ENCODE measurements at regions not wholly inside any gene's neighbourhood (a gene's known extent, or its start where the extent isn't known, plus 50 kb on each side); places are given as distances from the start of the nearest gene placed in this dataset.

GRCh38 chr1:60184521-60184920 is 111.0 kb upstream of the C1orf87 start:
- Histone ChIP-seq H3K27ac (ENCODE audit: low read depth in 1 of 2, low read length in 2 of 2) (no peak overlapping the region), H3K36me3 (ENCODE audit: insufficient read depth, low read length) (no peaks in the 10 kb centered on the region), H3K9me3 (ENCODE audit: control insufficient read depth in 1 of 2, insufficient read depth in 1 of 2, low read length in 2 of 2) (peaks cover 0 to 9% of the 10 kb centered on the region in 2 experiments), H3K27me3 (ENCODE audit: control insufficient read depth in 1 of 2, insufficient read depth in 2 of 2, low read length in 2 of 2) (no peaks in the 10 kb centered on the region), H3K4me1 (ENCODE audit: insufficient read depth, low read length) (no peaks in the 10 kb centered on the region), H3K4me3 (ENCODE audit: low read length) (no peak overlapping the region)
- intact Hi-C loops (cut with DNase I, micrococcal nuclease): no loop called here
- DNase-seq: no peak
- Mint-ChIP-seq H3K4me1 (ENCODE audit: low read depth) (no peaks in the 10 kb centered on the region), H3K4me3 (no peak overlapping the region), H3K9me3 (peaks cover 6% of the 10 kb centered on the region), H3K27me3 (no peaks in the 10 kb centered on the region), H3K36me3 (ENCODE audit: low read depth) (no peaks in the 10 kb centered on the region), H3K27ac (no peak overlapping the region)
- ChIA-PET POLR2A (no interaction called here), CTCF (no interaction called here)
- ATAC-seq (ENCODE audit: poor library complexity): no peak
- no peak for TF ChIP-seq CTCF (IDR thresholded peaks at IDR 0.05)

DNA sequence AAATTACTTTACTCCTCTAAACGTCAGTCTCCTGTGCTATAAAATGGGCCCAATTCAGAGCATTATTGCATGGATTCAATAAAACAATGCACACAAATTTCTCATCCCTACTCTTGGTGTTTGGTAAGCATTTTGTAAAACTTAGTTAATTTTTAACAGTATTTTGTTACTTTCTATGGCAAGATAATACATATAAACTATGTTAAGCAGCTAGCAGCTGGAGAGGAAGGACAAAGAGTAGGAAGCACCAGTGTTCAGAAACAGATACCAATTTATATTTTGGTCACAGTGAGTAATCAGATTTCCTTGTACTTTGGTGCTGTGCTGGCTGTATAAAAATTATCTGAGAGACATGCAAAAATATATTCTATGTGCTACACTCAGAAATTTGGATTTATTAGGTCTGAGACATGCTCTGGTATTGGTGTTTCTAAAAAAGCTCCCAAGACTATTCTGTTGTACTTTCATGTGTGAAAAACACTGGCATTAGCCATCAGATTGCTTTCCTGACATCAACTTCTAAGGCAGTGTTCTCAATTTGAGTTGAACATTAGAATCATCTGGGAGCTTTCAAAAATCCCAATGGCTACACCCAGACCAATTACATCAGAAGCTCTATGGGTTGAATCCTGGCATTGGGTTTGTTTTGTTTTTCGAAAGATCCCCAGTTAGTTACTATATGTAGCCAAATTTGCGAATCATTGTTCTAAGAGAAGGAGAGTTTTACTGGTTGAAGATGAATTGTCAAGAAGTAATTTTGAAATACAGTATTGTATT is 100.3 kb upstream of the C1orf87 start:
- Mint-ChIP-seq H3K4me3 (no peak overlapping the region), H3K27ac (no peak overlapping the region), H3K27me3 (no peaks in the 10 kb centered on the region), H3K36me3 (ENCODE audit: low read depth) (no peaks in the 10 kb centered on the region), H3K9me3 (no peaks in the 10 kb centered on the region), H3K4me1 (ENCODE audit: low read depth) (no peaks in the 10 kb centered on the region)
- no peak for TF ChIP-seq CTCF (IDR thresholded peaks at IDR 0.05)
- no peak overlapping the region for H3K27ac ChIP-seq (ENCODE audit: low read depth in 1 of 2, low read length in 2 of 2)
- no peak overlapping the region for H3K4me3 ChIP-seq (ENCODE audit: low read length)
- POLR2A ChIA-PET: no interaction called here
- ATAC-seq (ENCODE audit: poor library complexity) (no peak), DNase-seq (no peak)
- intact Hi-C loops (cut with DNase I, micrococcal nuclease): no loop called here
- H3K27me3 ChIP-seq (ENCODE audit: control insufficient read depth in 1 of 2, insufficient read depth in 2 of 2, low read length in 2 of 2): no peaks in the 10 kb centered on the region
- CTCF ChIA-PET: no interaction called here
- H3K36me3 ChIP-seq (ENCODE audit: insufficient read depth, low read length): no peaks in the 10 kb centered on the region
- no peaks in the 10 kb centered on the region for H3K4me1 ChIP-seq (ENCODE audit: insufficient read depth, low read length)
- no peaks in the 10 kb centered on the region for H3K9me3 ChIP-seq (ENCODE audit: control insufficient read depth in 1 of 2, insufficient read depth in 1 of 2, low read length in 2 of 2)

- no peaks in the 10 kb centered on the region for H3K36me3 ChIP-seq (ENCODE audit: insufficient read depth, low read length)
- H3K27ac Mint-ChIP-seq: no peak overlapping the region
- no peaks in the 10 kb centered on the region for H3K4me1 Mint-ChIP-seq (ENCODE audit: low read depth)
- no peak overlapping the region for H3K27ac ChIP-seq (ENCODE audit: low read depth in 1 of 2, low read length in 2 of 2)
- intact Hi-C loops (cut with DNase I, micrococcal nuclease): no loop called here
- no peaks in the 10 kb centered on the region for H3K4me1 ChIP-seq (ENCODE audit: insufficient read depth, low read length)
- no peaks in the 10 kb centered on the region for H3K36me3 Mint-ChIP-seq (ENCODE audit: low read depth)
- ChIA-PET CTCF (no interaction called here), POLR2A (no interaction called here)
- no peak overlapping the region for H3K4me3 Mint-ChIP-seq
- no peaks in the 10 kb centered on the region for H3K9me3 Mint-ChIP-seq
- TF ChIP-seq CTCF (IDR thresholded peaks at IDR 0.05): no peak
- no peak for DNase-seq
- no peak overlapping the region for H3K4me3 ChIP-seq (ENCODE audit: low read length)
- no peaks in the 10 kb centered on the region for H3K27me3 Mint-ChIP-seq
- ATAC-seq (ENCODE audit: poor library complexity): no peak
- no peaks in the 10 kb centered on the region for H3K27me3 ChIP-seq (ENCODE audit: control insufficient read depth in 1 of 2, insufficient read depth in 2 of 2, low read length in 2 of 2)
- H3K9me3 ChIP-seq (ENCODE audit: control insufficient read depth in 1 of 2, insufficient read depth in 1 of 2, low read length in 2 of 2): no peaks in the 10 kb centered on the region
Measured at GRCh38 chr1:60173006-60173405, 99.4 kb upstream of the C1orf87 start.

Measured in CD4-positive, alpha-beta T cell (primary cell).